ENCODE measurements at regions not wholly inside any gene's neighbourhood (a gene's known extent, or its start where the extent isn't known, plus 50 kb on each side); places are given as distances from the start of the nearest gene placed in this dataset.
"Not testable (repeated sequence)": the region's sequence is repeated elsewhere in the genome, so short reads cannot be mapped to it uniquely, and the experiment has no call there.

GRCh38 chr16:60979119-60979518 is 1057.1 kb downstream of the CDH8 start:
- no peak for DNase-seq (ENCODE audit: low spot score)
- H3K36me3 ChIP-seq: no peaks in the 10 kb centered on the region
- no peaks in the 10 kb centered on the region for H3K4me1 ChIP-seq (replicated peaks)
- no peak overlapping the region for H3K4me3 ChIP-seq
- WGBS: 75% methylated on average over 2 of the region's 2 CpGs
- TF ChIP-seq, protein P1, sequence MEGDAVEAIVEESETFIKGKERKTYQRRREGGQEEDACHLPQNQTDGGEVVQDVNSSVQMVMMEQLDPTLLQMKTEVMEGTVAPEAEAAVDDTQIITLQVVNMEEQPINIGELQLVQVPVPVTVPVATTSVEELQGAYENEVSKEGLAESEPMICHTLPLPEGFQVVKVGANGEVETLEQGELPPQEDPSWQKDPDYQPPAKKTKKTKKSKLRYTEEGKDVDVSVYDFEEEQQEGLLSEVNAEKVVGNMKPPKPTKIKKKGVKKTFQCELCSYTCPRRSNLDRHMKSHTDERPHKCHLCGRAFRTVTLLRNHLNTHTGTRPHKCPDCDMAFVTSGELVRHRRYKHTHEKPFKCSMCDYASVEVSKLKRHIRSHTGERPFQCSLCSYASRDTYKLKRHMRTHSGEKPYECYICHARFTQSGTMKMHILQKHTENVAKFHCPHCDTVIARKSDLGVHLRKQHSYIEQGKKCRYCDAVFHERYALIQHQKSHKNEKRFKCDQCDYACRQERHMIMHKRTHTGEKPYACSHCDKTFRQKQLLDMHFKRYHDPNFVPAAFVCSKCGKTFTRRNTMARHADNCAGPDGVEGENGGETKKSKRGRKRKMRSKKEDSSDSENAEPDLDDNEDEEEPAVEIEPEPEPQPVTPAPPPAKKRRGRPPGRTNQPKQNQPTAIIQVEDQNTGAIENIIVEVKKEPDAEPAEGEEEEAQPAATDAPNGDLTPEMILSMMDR (IDR thresholded peaks at IDR 0.05): no peak
- TF ChIP-seq POLR2A (IDR thresholded peaks at IDR 0.05) (no peak), POLR2AphosphoS5 (IDR thresholded peaks at IDR 0.05) (no peak)
- H3K9me3 ChIP-seq: no peaks in the 10 kb centered on the region
- H3K27ac ChIP-seq: no peak overlapping the region
- intact Hi-C loops (cut with DNase I): no loop called here
- no peaks in the 10 kb centered on the region for H3K27me3 ChIP-seq (replicated peaks; ENCODE audit: insufficient read depth)

DNA sequence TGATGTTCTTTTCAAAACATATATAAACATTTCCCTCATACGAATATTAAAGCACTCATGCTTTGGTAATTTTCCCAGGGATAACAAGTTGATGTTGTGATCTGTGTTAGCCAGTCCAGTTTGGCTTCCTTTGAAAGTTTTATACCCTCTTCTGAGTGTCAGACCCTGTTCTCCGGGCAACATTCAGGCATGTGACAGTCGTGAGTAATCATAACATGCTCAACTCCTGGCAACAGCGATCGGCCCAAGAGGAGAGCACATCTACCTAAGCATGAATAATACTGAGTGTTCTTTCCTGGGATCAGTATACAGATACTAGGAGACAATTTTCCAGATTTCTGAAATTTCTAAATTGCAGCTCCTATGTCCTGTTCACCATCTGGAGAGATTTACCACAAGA is 1086.4 kb downstream of the CDH8 start:
- intact Hi-C loops (cut with DNase I): no loop called here
- no peaks in the 10 kb centered on the region for H3K27me3 ChIP-seq (replicated peaks; ENCODE audit: insufficient read depth)
- TF ChIP-seq POLR2A (IDR thresholded peaks at IDR 0.05) (no peak), POLR2AphosphoS5 (IDR thresholded peaks at IDR 0.05) (no peak)
- TF ChIP-seq, protein P1 (IDR thresholded peaks at IDR 0.05): no peak
- no peak overlapping the region for H3K4me3 ChIP-seq
- H3K36me3 ChIP-seq: no peaks in the 10 kb centered on the region
- no peak overlapping the region for H3K27ac ChIP-seq
- no peaks in the 10 kb centered on the region for H3K4me1 ChIP-seq (replicated peaks)
- no peak for DNase-seq (ENCODE audit: low spot score)
- H3K9me3 ChIP-seq: no peaks in the 10 kb centered on the region
- WGBS: 56% methylated on average over 5 of the region's 5 CpGs

DNA sequence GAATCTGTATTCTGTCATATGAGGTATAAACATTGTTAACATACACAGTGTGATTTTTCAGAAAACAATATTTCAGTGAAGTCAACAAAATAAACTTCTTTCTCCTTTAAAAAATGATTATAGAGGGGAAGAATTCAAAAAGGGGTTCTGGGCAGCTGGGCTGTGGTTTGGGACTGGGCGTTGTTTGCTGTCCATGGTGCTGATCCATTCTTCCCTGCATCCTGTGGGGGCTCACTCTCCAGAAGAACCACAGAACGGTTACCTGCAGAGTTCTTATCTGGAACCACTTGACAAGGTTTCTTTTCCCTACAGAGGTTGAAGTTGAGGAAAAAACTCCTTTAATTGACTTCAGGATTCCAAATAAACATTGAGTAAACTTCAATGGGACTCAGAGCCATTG is 1091.0 kb downstream of the CDH8 start:
- no peak for DNase-seq (ENCODE audit: low spot score)
- H3K27me3 ChIP-seq (replicated peaks; ENCODE audit: insufficient read depth): no peaks in the 10 kb centered on the region
- intact Hi-C loops (cut with DNase I): no loop called here
- TF ChIP-seq, protein P1 (IDR thresholded peaks at IDR 0.05): no peak
- TF ChIP-seq POLR2A (IDR thresholded peaks at IDR 0.05) (no peak), POLR2AphosphoS5 (IDR thresholded peaks at IDR 0.05) (no peak)
- WGBS: 4% methylated on average over 2 of the region's 2 CpGs
- no peaks in the 10 kb centered on the region for H3K9me3 ChIP-seq
- H3K36me3 ChIP-seq: no peaks in the 10 kb centered on the region
- H3K4me1 ChIP-seq (replicated peaks): no peaks in the 10 kb centered on the region
- no peak overlapping the region for H3K4me3 ChIP-seq
- H3K27ac ChIP-seq: no peak overlapping the region

DNA sequence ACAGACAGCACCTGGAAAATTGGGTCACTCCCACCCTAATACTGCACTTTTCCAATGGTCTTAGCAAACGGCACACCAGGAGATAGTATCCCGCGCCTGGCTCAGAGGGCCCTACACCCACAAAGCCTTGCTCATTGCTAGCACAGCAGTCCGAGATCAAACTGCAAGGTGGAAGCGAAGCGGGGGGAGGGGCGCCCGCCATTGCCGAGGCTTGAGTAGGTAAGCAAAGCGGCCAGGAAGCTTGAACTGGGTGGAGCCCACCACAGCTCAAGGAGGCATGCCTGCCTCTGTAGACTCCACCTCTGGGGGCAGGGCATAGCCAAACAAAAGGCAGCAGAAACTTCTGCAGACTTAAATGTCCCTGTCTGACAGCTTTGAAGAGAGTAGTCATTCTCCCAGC is 1100.0 kb downstream of the CDH8 start:
- DNase-seq (ENCODE audit: low spot score); intact Hi-C loops (cut with DNase I): not testable (repeated sequence)

GRCh38 chr16:60932600-60932999 is 1103.6 kb downstream of the CDH8 start:
- 90% methylated on average over 3 of the region's 3 CpGs for WGBS
- H3K27me3 ChIP-seq (replicated peaks; ENCODE audit: insufficient read depth): no peaks in the 10 kb centered on the region
- H3K4me1 ChIP-seq (replicated peaks): no peaks in the 10 kb centered on the region
- H3K27ac ChIP-seq: no peak overlapping the region
- H3K9me3 ChIP-seq: no peaks in the 10 kb centered on the region
- H3K4me3 ChIP-seq: no peak overlapping the region
- TF ChIP-seq POLR2A (IDR thresholded peaks at IDR 0.05) (no peak), POLR2AphosphoS5 (IDR thresholded peaks at IDR 0.05) (no peak)
- TF ChIP-seq, protein P1 (IDR thresholded peaks at IDR 0.05): no peak
- no peaks in the 10 kb centered on the region for H3K36me3 ChIP-seq
- DNase-seq (ENCODE audit: low spot score): no peak
- intact Hi-C loops (cut with DNase I): no loop called here

More for the DNA sequence above, 1100.0 kb downstream of the CDH8 start:
- not testable (repeated sequence) for H3K36me3 ChIP-seq; H3K4me1 ChIP-seq (replicated peaks); H3K27ac ChIP-seq; H3K27me3 ChIP-seq (replicated peaks; ENCODE audit: insufficient read depth); H3K4me3 ChIP-seq; H3K9me3 ChIP-seq
- WGBS: 93% methylated on average over 10 of the region's 10 CpGs

All from prostate gland (tissue), 2 donors.